HCT116 (cell line): ENCODE measurements at regions not wholly inside any gene's neighbourhood (a gene's known extent, or its start where the extent isn't known, plus 50 kb on each side); places are given as distances from the start of the nearest gene placed in this dataset.

ENCODE experiments used
- ATAC-seq: fragments of 200-7000 bp; cut with Tn5 transposase; 2 replicates; pipeline ENCODE4 v1.9.1; 2020; ENCODE audit warnings: mild to moderate bottlenecking, moderate library complexity
- BruUV-seq: library from RNA; stranded (reverse); fragments of 400-500 nt; replicated peaks from 2 replicates; lab custom pipeline; 2021; lab: Mats Ljungman, UMichigan
- CTCF ChIA-PET: fragments of 300-600 bp; sonication (Branson Sonifier 250); formaldehyde crosslinking; loops from one replicate; lab custom pipeline; 2021; ENCODE audit warnings: antibody characterized with exemption; lab: Charles Lee
- POLR2A ChIA-PET: fragments of 300-600, 350-600 bp; sonication (Branson Sonifier 250); formaldehyde crosslinking; loops from one replicate; lab custom pipeline; 2021; ENCODE audit warnings: antibody characterized with exemption; lab: Charles Lee
- RAD21 ChIA-PET, 2 experiments: fragments of 300-600 bp; sonication (Branson Sonifier 250); formaldehyde crosslinking; loops; one replicate each; lab custom pipeline; 2023; ENCODE audit warnings: low total read pairs in 2 of 2; ENCODE audit not compliant: uncharacterized antibody in 2 of 2, unreplicated experiment in 2 of 2, low non-redundant PET in 1 of 2; lab: Charles Lee
- DNase-seq: peaks from one replicate; pipeline ENCODE4 v3.0.0-alpha.2; 2010; ENCODE audit warnings: low read depth, low spot score
- H2AFZ ChIP-seq: fragments of 200-600 bp; shearing (Covaris generic), sonication (generic); 2 replicates; pipeline ENCODE4 v1.6.1; 2017; ENCODE audit warnings: low read depth, mixed run types, mixed read lengths, antibody characterized with exemption, low read length; ENCODE audit not compliant: poor library complexity, severe bottlenecking
- H3K27ac ChIP-seq: 2 replicates; pipeline ENCODE4 v1.5.1; 2012; ENCODE audit warnings: low read depth, low read length
- H3K27me3 ChIP-seq: fragments of 200-600 bp; sonication (generic); 2 replicates; pipeline ENCODE4 v1.6.1; 2016; ENCODE audit warnings: mixed run types, low read length, mixed read lengths; ENCODE audit not compliant: insufficient read depth
- H3K36me3 ChIP-seq, 2 experiments: fragments of 200-500 bp in 1 of 2; fragments of 200-600 bp in 1 of 2; sonication (Bioruptor generic) in 1 of 2; sonication (generic) in 1 of 2; 2 replicates each; pipeline versions ENCODE4 v1.5.1 to v1.6.1; 2014 to 2016; ENCODE audit warnings: low read length in 2 of 2, inconsistent platforms in 1 of 2, mixed read lengths in 1 of 2, mixed run types in 1 of 2; ENCODE audit not compliant: insufficient read depth in 2 of 2, control insufficient read depth in 1 of 2
- H3K4me1 ChIP-seq, 2 experiments: fragments of 200-600 bp in 1 of 2; sonication (generic) in 1 of 2; 2 replicates each; pipeline versions ENCODE4 v1.5.1 to v1.6.1; 2012 to 2017; ENCODE audit warnings: low read length in 2 of 2, inconsistent platforms in 1 of 2, mild to moderate bottlenecking in 1 of 2, mixed read lengths in 1 of 2, mixed run types in 1 of 2, moderate library complexity in 1 of 2; ENCODE audit not compliant: insufficient read depth in 2 of 2, control insufficient read depth in 1 of 2
- H3K4me2 ChIP-seq: fragments of 200-600 bp; sonication (generic); 2 replicates; pipeline ENCODE4 v1.6.1; 2017; ENCODE audit warnings: mixed run types, low read length, mixed read lengths
- H3K4me3 ChIP-seq, 2 experiments: fragments of 200-600 bp in 1 of 2; sonication (generic) in 1 of 2; replicated peaks in 1 of 2; 2 replicates each; pipeline ENCODE4 v1.5.1; 2011 to 2016; ENCODE audit warnings: low read length in 2 of 2, control low read depth in 1 of 2, low read depth in 1 of 2, mild to moderate bottlenecking in 1 of 2, mixed read lengths in 1 of 2, mixed run types in 1 of 2
- H3K79me2 ChIP-seq: fragments of 200-600 bp; sonication (generic); 2 replicates; pipeline ENCODE4 v1.6.1; 2017; ENCODE audit warnings: mild to moderate bottlenecking, mixed run types, low read length, moderate library complexity, mixed read lengths; ENCODE audit not compliant: insufficient read depth
- H3K9ac ChIP-seq: fragments of 200-600 bp; sonication (generic); 2 replicates; pipeline ENCODE4 v1.6.1; 2016; ENCODE audit warnings: low read length, mixed read lengths
- H3K9me2 ChIP-seq: fragments of 200-600 bp; sonication (generic), shearing (Covaris generic); 2 replicates; pipeline ENCODE4 v1.6.1; 2017; ENCODE audit warnings: mixed run types, mild to moderate bottlenecking, moderate library complexity; ENCODE audit not compliant: insufficient read depth
- H3K9me3 ChIP-seq, 2 experiments: fragments of 200-500 bp in 1 of 2; fragments of 200-600 bp in 1 of 2; sonication (Bioruptor generic) in 1 of 2; sonication (generic) in 1 of 2; 2 replicates each; pipeline ENCODE4 v1.6.1; 2014 to 2017; ENCODE audit warnings: low read length in 2 of 2, mixed read lengths in 2 of 2, inconsistent platforms in 1 of 2, low read depth in 1 of 2, mild to moderate bottlenecking in 1 of 2, mixed run types in 1 of 2, moderate library complexity in 1 of 2; ENCODE audit not compliant: control insufficient read depth in 1 of 2, insufficient read depth in 1 of 2
- H4K20me1 ChIP-seq: fragments of 200-600 bp; sonication (generic), shearing (Covaris generic); 2 replicates; pipeline ENCODE4 v1.6.1; 2017; ENCODE audit warnings: mixed run types, mild to moderate bottlenecking, moderate library complexity; ENCODE audit not compliant: insufficient read depth
- CTCF ChIP-seq, 3 experiments: fragments of 200-600 bp in 1 of 3; sonication (generic) in 1 of 3; IDR thresholded peaks in 2 of 3; conservative IDR thresholded peaks in 1 of 3; 2 replicates each; pipeline ENCODE4 v1.5.1; 2012 to 2017; ENCODE audit warnings: low read depth in 2 of 3, low read length in 2 of 3, antibody characterized with exemption in 1 of 3, borderline replicate concordance in 1 of 3, control low read depth in 1 of 3, mild to moderate bottlenecking in 1 of 3, mixed read lengths in 1 of 3, mixed run types in 1 of 3, moderate library complexity in 1 of 3; ENCODE audit not compliant: insufficient read depth in 1 of 3
- JUND ChIP-seq: IDR thresholded peaks from 2 replicates; pipeline ENCODE4 v1.6.1; 2012
- MAX ChIP-seq: IDR thresholded peaks from 2 replicates; pipeline ENCODE4 v1.6.1; 2012
- RAD21 ChIP-seq: IDR thresholded peaks from 2 replicates; pipeline ENCODE4 v1.6.1; 2012; ENCODE audit warnings: low read depth, mild to moderate bottlenecking
- SIN3A ChIP-seq: IDR thresholded peaks from 2 replicates; pipeline ENCODE4 v1.6.1; 2012; ENCODE audit warnings: low read depth
- TCF7L2 ChIP-seq: IDR thresholded peaks from 2 replicates; pipeline ENCODE4 v1.7.0; 2011; ENCODE audit warnings: borderline replicate concordance, inconsistent platforms; ENCODE audit not compliant: insufficient read depth, insufficient read length; ENCODE audit errors: extremely low read depth
- YY1 ChIP-seq: IDR thresholded peaks from 2 replicates; pipeline ENCODE4 v1.6.1; 2011; ENCODE audit warnings: low read length, low read depth, moderate library complexity, mild to moderate bottlenecking; ENCODE audit not compliant: insufficient replicate concordance; ENCODE audit errors: extremely low read depth
- ZNF274 ChIP-seq: fragments of 200-500 bp; sonication (Bioruptor generic); IDR thresholded peaks from 2 replicates; pipeline ENCODE4 v1.6.1; 2014; ENCODE audit warnings: mild to moderate bottlenecking, low read depth, low read length, inconsistent platforms
- intact Hi-C: fragments of 100-400 bp; cut with micrococcal nuclease; formaldehyde crosslinking; loops from 2 replicates; pipeline ENCODE4 v1.10.0; 2022

DNA sequence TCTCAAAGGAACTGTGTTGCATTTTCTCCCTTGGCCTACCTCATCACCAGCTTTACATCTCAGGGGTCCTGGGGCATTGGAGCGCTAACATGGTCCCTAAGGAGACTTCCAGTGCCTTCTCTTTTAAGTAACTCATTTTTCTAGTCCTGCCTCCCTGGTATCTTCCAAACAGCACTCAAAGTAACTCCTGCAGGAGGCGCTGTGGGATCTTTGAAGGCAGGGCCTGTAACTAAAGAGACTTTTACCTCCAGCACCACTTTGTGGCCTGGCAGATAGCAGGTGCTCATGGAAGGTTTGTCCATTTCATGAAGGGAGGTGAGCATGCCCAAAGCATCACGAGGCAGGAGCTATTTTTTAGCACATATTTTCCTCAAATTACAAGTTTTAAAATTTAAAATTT, 411.0 kb upstream of the GYPC start:
- BruUV-seq, result no TSS peak
- DNase-seq (no peak), ATAC-seq (no peak)
- Histone ChIP-seq H3K9me3 (peaks cover 0 to 18% of the 10 kb centered on the region in 2 experiments; a peak in 2 of 4 replicates), H3K79me2 (no peaks in the 10 kb centered on the region), H3K27ac (no peak overlapping the region), H3K4me2 (no peak overlapping the region), H3K27me3 (no peaks in the 10 kb centered on the region), H3K9ac (no peak overlapping the region), H3K9me2 (no peaks in the 10 kb centered on the region), H2AFZ (no peak overlapping the region), H3K36me3 (no peaks in the 10 kb centered on the region), H3K4me3 (no peak overlapping the region), H3K4me1 (no peaks in the 10 kb centered on the region)
- RAD21 ChIA-PET, result no interaction called here
- CTCF ChIA-PET, result no interaction called here
- intact Hi-C loops, result no loop called here
- POLR2A ChIA-PET, result no interaction called here
- TF ChIP-seq CTCF (IDR thresholded peaks at IDR 0.05 in 2 of 3, conservative IDR thresholded peaks at IDR 0.05 in 1 of 3; ENCODE audit: borderline replicate concordance in 1 of 3, insufficient read depth in 1 of 3, low read depth in 2 of 3, low read length in 2 of 3) (peak in 1 of 3 experiments; percentile 22; a peak in 1 of 6 replicates), RAD21 (peak; percentile 17; the same call in 1 of the 2 replicates), ZNF274 (no peak)
- TF ChIP-seq, all 23 proteins: peak for 2
- no peaks in the 10 kb centered on the region for H4K20me1 ChIP-seq

DNA sequence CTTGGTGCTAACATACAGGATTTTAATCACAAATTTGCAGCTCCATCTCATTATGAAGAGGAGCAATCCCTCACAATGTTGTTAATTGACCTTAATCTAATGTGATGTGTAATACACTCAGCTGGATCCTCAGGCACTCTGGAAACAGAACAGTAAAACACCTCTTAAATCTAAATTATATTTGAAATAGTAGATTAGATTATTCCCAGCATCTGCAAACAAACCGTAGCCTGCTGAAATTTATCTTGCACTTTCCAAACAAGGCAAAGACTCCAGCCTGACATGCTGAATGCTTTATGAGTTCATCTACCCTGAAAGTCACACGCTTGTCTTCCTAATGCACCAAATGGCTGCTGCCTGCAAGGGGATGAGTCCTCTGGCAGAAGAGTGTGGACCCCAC, 402.3 kb upstream of the GYPC start:
- intact Hi-C loops, result no loop called here
- Histone ChIP-seq H3K4me1 (no peaks in the 10 kb centered on the region), H3K36me3 (no peaks in the 10 kb centered on the region), H3K4me3 (no peak overlapping the region), H2AFZ (no peak overlapping the region), H3K27ac (no peak overlapping the region), H4K20me1 (no peaks in the 10 kb centered on the region), H3K4me2 (no peak overlapping the region), H3K9me2 (no peaks in the 10 kb centered on the region), H3K79me2 (no peaks in the 10 kb centered on the region), H3K9me3 (peaks cover 0 to 11% of the 10 kb centered on the region in 2 experiments; a peak in 2 of 4 replicates), H3K9ac (no peak overlapping the region), H3K27me3 (no peaks in the 10 kb centered on the region)
- POLR2A ChIA-PET, result no interaction called here
- ATAC-seq (no peak), DNase-seq (no peak)
- RAD21 ChIA-PET, result no interaction called here
- CTCF ChIA-PET, result no interaction called here
- no peak for TF ChIP-seq MAX
- no peak for TF ChIP-seq SIN3A
- TF ChIP-seq TCF7L2, result no peak
- TF ChIP-seq JUND, result no peak
- no peak for TF ChIP-seq YY1
- no TSS peak for BruUV-seq
